ENCODE measurements at regions not wholly inside any gene's neighbourhood (a gene's known extent, or its start where the extent isn't known, plus 50 kb on each side); places are given as distances from the start of the nearest gene placed in this dataset.

DNA sequence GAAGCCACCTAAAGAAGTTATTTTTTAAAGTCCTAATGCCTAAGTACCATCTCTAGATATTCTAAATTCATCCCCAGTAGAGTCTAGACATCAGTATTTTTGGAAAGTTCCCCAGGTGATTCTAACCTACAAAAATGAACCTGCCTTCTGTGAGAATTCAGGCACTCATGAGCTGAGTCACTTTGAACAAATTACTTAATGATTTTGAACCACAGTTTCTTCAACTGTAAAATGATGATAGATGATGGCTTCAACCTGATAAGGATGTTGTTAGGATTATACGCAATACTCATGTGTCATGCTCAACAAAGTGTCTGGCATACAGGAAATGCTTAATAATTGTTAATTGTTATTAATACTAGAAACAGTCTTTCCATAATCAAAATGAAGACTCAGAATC, 82.8 kb upstream of the OR5AK2 start:
- TF ChIP-seq CTCF (IDR thresholded peaks at IDR 0.05) (no peak), TAF1 (IDR thresholded peaks at IDR 0.05; ENCODE audit: borderline replicate concordance, low read depth, low read length) (no peak), GABPA (IDR thresholded peaks at IDR 0.05; ENCODE audit: low read depth) (no peak), POLR2AphosphoS5 (IDR thresholded peaks at IDR 0.05; ENCODE audit: low read depth, low read length) (no peak), CHD2 (IDR thresholded peaks at IDR 0.05; ENCODE audit: low read length, partially characterized antibody) (no peak), MAX (IDR thresholded peaks at IDR 0.05; ENCODE audit: low read depth) (no peak)
